Fibroblast of mammary gland (primary cell): ENCODE measurements at regions not wholly inside any gene's neighbourhood (a gene's known extent, or its start where the extent isn't known, plus 50 kb on each side); places are given as distances from the start of the nearest gene placed in this dataset.

Experiments
- DNase-seq: peaks from one replicate; pipeline ENCODE4 v3.0.0-alpha.2; 2010; ENCODE audit warnings: low read depth
- H3K4me3 ChIP-seq: 2 replicates; pipeline ENCODE4 v1.5.1; 2011; ENCODE audit warnings: low read depth, mild to moderate bottlenecking, low read length, moderate library complexity; ENCODE audit not compliant: control insufficient read depth
- TF ChIP-seq, protein P1 (sequence below): conservative IDR thresholded peaks from 2 replicates; pipeline ENCODE4 v1.5.1; 2011; ENCODE audit warnings: low read depth, low read length, inconsistent platforms; ENCODE audit not compliant: control insufficient read depth, insufficient read depth

DNA sequence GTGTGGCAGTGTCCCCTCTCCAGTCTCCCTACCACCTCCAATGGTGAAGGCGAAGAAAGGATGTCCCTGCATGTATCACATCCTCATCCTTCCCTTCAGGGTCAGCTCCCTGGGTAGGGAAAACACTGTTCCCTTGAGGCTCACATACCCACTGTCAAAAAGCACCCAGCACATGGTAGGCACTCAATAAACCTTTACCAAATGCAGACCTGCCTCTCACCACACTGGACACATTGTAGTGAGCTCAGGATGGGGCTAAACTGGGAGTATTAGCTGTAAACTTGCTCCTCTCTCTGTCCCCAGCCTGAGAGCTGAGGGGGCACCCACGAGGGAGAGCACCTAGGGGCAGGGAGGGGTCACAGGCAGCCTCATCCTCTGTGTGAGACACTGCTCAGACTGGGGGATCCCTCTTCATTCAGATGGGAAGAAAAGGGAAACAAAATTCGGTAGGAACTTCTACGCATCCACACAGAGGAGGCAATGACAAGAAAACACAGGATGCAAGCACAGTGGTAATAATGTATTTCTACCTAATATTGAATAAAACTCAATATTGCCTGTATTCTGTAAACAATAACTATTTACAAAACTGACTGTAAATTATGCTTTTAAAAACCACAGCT, 101.6 kb upstream of the TOP3B start:
- no peak for DNase-seq
- no peak overlapping the region for H3K4me3 ChIP-seq
- TF ChIP-seq, protein P1, sequence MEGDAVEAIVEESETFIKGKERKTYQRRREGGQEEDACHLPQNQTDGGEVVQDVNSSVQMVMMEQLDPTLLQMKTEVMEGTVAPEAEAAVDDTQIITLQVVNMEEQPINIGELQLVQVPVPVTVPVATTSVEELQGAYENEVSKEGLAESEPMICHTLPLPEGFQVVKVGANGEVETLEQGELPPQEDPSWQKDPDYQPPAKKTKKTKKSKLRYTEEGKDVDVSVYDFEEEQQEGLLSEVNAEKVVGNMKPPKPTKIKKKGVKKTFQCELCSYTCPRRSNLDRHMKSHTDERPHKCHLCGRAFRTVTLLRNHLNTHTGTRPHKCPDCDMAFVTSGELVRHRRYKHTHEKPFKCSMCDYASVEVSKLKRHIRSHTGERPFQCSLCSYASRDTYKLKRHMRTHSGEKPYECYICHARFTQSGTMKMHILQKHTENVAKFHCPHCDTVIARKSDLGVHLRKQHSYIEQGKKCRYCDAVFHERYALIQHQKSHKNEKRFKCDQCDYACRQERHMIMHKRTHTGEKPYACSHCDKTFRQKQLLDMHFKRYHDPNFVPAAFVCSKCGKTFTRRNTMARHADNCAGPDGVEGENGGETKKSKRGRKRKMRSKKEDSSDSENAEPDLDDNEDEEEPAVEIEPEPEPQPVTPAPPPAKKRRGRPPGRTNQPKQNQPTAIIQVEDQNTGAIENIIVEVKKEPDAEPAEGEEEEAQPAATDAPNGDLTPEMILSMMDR, result no peak

DNA sequence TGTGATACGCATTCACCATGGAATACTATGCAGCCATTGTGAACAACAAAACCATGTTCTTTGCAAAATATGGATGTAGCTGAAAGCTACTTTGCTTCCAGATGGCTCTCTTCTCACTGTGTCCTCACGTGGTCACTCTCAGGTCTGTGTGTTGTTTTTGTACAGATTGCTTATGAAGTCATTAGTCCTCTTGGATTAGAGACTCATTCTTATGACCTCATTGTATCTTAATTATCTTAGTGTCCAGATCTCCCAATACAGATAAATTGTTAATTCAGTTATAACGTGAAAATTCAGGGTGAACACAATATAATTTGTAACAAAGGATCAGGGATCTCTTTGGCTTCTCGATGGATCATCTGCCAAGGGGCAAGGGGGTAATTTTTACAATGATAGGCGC, 100.4 kb upstream of the TOP3B start:
- no peak overlapping the region for H3K4me3 ChIP-seq
- TF ChIP-seq, protein P1, result no peak
- no peak for DNase-seq

DNA sequence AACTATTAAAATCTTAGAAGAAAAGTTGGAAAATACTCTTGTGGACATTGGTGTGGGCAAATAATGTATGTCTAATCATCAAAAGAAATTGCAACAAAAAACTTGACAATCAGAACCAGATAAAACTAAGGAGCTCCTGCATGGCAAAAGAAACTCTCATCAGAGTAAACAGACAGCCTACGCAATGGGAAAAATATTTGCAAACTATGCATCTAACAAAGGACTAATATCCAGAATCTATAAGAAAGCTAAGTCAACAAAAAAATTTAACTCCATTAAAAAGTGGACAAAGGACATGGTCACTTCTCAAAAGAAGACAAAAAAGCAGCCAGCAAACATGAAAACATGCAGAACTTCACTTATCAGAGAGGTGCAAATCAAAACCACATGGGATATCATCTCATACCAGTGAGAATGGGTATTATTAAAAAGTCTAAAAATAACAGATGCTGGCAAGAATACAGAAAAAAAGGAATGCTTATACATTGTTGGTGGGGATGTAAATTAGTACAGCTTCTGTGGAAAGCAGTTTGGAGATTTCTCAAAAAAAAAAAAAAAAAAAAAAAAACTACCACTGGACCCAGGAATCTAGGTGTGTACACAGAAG, 99.7 kb upstream of the TOP3B start:
- no peak overlapping the region for H3K4me3 ChIP-seq
- DNase-seq, result no peak
- TF ChIP-seq, protein P1, result no peak

DNA sequence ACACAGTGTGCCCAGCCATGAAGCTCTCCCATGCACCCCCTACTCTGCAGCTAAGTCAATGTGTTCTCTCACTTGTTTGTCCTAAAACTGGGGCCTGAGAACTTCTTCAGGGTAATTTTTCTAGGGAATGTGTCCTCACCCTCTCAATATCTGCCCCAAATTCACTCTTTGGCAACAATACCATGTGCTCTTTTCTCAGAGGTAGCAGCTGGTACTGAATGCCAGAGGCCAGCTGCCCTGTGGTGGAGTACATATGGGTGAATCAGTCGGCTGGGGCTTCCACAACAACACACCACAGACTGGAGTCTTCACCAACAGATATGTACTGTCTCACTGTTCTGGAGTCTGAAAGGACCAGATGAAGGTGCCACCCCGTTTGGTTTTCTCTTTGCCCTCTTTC, 97.7 kb upstream of the TOP3B start:
- peak; percentile 11 for DNase-seq
- TF ChIP-seq, protein P1, result no peak
- no peak overlapping the region for H3K4me3 ChIP-seq

DNA sequence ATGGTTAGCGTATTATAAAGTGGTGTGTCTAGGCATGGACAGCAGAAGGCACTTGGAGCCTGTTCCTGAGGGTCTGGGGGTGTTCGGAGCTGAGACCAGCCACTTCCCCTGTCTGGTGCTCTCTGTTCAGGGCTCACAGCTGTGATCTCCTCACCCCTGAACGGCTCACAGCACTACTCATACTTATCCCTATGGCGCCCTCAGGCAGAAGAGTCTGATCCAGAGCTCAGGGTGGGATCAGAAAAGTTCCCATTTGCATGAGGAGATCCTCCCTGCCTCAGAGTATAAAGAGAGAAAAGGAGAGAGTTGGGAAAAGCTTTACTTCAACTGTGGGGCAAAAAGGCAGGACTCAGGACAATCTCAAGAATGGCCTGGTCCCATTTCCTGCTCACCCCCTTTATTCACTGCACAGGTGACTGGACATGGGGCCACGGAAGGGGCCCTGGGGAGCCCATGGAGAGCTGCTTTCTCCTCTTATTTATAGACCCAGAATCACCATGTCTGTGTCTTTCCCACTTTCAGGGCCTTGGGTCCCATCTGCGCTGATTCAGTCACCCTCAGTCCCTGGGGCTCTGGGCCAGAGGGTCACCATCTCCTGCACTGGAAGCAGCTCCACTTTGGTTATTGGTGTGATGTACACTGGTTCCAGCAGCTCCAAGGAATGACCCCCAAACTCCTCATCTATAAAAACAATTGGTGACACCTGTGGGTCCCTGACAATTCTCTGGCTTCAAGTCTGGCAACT, 97.0 kb upstream of the TOP3B start:
- H3K4me3 ChIP-seq, result no peak overlapping the region
- TF ChIP-seq, protein P1, result no peak
- DNase-seq, result no peak

DNA sequence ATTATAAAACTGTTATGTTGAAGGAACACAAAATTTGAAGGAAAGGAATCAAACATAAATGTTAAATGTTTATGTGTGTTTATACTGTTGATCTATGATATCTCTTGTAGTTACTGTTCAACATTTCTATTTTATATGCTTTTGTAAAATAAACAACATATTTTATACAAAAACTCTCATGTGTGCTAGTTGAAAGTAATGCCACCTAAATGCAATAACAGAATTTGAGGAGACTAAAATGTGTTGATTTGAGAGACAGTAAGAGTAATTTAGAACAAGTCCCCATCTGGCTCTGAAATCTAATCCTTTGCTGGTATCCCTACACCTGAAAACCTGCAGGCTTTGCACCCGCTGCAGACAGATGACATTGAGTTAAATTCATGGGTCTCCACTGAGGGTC, 95.7 kb upstream of the TOP3B start:
- no peak overlapping the region for H3K4me3 ChIP-seq
- TF ChIP-seq, protein P1, result no peak
- no peak for DNase-seq
